Body of pancreas (tissue), 4 donors: ENCODE measurements at regions not wholly inside any gene's neighbourhood (a gene's known extent, or its start where the extent isn't known, plus 50 kb on each side); places are given as distances from the start of the nearest gene placed in this dataset.

Experiments
- ATAC-seq: fragments of 150-250 bp; one replicate; pipeline ENCODE4 v1.9.1; 2016
- DNase-seq, 4 donors: peaks; one replicate each; pipeline ENCODE4 v3.0.0-alpha.2; 2019
- H3K27ac ChIP-seq, 4 donors: fragments of 200-600 bp; sonication (generic); 1 replicate in 3 of 4; 2 replicates in 1 of 4; pipeline versions ENCODE4 v1.5.1 to v1.6.1; 2016 to 2019; ENCODE audit warnings: mild to moderate bottlenecking in 1 of 4, mixed read lengths in 1 of 4, moderate library complexity in 1 of 4
- H3K27me3 ChIP-seq, 2 donors: fragments of 200-600 bp; sonication (generic); one replicate each; pipeline ENCODE4 v1.6.0; 2016; ENCODE audit warnings: mild to moderate bottlenecking in 1 of 2
- H3K36me3 ChIP-seq, 2 donors: fragments of 200-600 bp; sonication (generic); replicated peaks in 1 of 2; 2 replicates each; pipeline ENCODE4 v1.5.1; 2016; ENCODE audit warnings: low read depth in 2 of 2; ENCODE audit not compliant: insufficient read depth in 1 of 2
- H3K4me1 ChIP-seq: fragments of 200-600 bp; sonication (generic); one replicate; pipeline ENCODE4 v1.6.0; 2016
- H3K4me3 ChIP-seq, 2 donors: fragments of 200-600 bp; sonication (generic); 1 replicate in 1 of 2; 2 replicates in 1 of 2; pipeline ENCODE4 v1.5.1; 2016 to 2019
- H3K9me3 ChIP-seq, 3 donors: fragments of 200-600 bp; sonication (generic); 1 replicate in 2 of 3; 2 replicates in 1 of 3; pipeline ENCODE4 v1.5.1; 2016
- POLR2A ChIP-seq, 3 donors: fragments of 450-650 bp; IDR thresholded peaks; one replicate each; pipeline ENCODE4 v1.6.1; 2016; ENCODE audit warnings: antibody characterized with exemption in 3 of 3, mild to moderate bottlenecking in 2 of 3
- WGBS, 2 donors: methylation state at CpG; one replicate each; pipeline ENCODE4 v1.1.5; 2017; 5-methylcytosine and 5-hydroxymethylcytosine counted together
- intact Hi-C: fragments of 100-400 bp; cut with DNase I; formaldehyde crosslinking; loops from one replicate; pipeline ENCODE4 v1.15.1; 2023
- TF ChIP-seq, protein P1 (sequence below), 7 experiments: fragments of 450-650 bp in 4 of 7; fragments of 200-600 bp in 3 of 7; sonication (generic) in 3 of 7; IDR thresholded peaks; one replicate each; pipeline ENCODE4 v1.5.1; 2016 to 2019; ENCODE audit warnings: antibody characterized with exemption in 7 of 7

DNA sequence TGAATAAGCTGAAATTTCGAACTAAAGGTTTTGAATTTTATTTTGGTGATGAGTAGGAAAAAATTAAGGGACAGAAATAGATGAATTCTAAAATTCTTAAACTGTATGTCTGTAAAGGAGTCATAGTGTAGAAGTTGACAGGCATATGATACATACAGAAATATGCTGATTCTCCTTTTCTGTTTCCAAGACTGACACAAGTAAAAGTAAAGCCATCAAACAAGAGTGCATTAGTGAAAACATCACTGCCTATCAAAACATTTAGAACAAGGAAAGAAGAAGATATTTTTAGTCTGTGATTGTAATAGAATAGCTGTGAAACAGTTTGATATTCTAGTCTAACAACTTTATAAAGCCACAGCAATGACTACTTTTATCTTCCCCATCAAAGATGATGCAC is 1318.0 kb upstream of the TENM4 start:
- Histone ChIP-seq H3K9me3 (no peaks in the 10 kb centered on the region), H3K27me3 (no peaks in the 10 kb centered on the region), H3K36me3 (no peaks in the 10 kb centered on the region), H3K4me3 (no peak overlapping the region), H3K4me1 (no peaks in the 10 kb centered on the region), H3K27ac (no peak overlapping the region)
- TF ChIP-seq, protein P1, sequence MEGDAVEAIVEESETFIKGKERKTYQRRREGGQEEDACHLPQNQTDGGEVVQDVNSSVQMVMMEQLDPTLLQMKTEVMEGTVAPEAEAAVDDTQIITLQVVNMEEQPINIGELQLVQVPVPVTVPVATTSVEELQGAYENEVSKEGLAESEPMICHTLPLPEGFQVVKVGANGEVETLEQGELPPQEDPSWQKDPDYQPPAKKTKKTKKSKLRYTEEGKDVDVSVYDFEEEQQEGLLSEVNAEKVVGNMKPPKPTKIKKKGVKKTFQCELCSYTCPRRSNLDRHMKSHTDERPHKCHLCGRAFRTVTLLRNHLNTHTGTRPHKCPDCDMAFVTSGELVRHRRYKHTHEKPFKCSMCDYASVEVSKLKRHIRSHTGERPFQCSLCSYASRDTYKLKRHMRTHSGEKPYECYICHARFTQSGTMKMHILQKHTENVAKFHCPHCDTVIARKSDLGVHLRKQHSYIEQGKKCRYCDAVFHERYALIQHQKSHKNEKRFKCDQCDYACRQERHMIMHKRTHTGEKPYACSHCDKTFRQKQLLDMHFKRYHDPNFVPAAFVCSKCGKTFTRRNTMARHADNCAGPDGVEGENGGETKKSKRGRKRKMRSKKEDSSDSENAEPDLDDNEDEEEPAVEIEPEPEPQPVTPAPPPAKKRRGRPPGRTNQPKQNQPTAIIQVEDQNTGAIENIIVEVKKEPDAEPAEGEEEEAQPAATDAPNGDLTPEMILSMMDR (IDR thresholded peaks at IDR 0.05): no peak
- no peak for TF ChIP-seq POLR2A (IDR thresholded peaks at IDR 0.05)
- WGBS, 2 donors: 30 to 59% methylated on average over 1 of the region's 1 CpG
- intact Hi-C loops: no loop called here
- DNase-seq: no peak
- no peak for ATAC-seq

DNA sequence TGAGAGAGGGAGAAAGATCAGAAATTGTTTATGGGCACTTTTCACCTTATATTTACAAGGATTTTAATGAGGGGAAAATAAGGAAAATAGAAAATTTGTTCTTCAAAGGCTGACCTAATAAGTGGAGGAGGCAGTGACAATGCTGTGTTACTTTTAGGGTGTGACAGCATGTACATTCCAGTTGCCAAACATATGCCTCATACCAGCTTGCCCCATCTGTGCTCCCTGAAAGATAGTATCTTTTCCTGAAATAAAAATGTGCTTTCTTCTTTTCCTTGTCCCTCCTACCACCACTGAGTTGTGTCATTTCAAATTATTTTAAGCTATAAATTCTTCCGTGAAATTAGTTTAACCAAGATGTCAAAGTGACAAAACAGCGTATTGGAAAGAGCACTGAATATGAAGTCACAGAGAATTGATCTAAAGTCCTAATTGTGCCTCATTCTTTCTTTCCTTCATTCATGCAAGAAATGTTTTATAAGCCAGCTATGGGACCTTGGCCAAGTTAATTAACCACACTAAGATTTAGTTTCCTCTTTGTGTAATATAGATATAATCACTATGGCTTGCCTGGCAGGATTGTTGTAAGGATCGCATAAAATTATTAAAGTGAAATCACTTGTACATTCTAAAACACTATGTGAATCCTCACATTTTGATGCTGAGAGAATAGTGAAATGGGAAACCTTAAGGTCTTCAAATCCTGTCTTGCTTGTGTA is 1307.5 kb upstream of the TENM4 start:
- H3K4me1 ChIP-seq: no peaks in the 10 kb centered on the region
- intact Hi-C loops: no loop called here
- H3K4me3 ChIP-seq: no peak overlapping the region
- H3K9me3 ChIP-seq: no peaks in the 10 kb centered on the region
- DNase-seq: no peak
- no peak overlapping the region for H3K27ac ChIP-seq
- WGBS, 2 donors: 69 to 77% methylated on average over 3 of the region's 3 CpGs
- no peak for TF ChIP-seq POLR2A (IDR thresholded peaks at IDR 0.05)
- TF ChIP-seq, protein P1 (IDR thresholded peaks at IDR 0.05): no peak
- H3K27me3 ChIP-seq: no peaks in the 10 kb centered on the region
- ATAC-seq: no peak
- no peaks in the 10 kb centered on the region for H3K36me3 ChIP-seq

DNA sequence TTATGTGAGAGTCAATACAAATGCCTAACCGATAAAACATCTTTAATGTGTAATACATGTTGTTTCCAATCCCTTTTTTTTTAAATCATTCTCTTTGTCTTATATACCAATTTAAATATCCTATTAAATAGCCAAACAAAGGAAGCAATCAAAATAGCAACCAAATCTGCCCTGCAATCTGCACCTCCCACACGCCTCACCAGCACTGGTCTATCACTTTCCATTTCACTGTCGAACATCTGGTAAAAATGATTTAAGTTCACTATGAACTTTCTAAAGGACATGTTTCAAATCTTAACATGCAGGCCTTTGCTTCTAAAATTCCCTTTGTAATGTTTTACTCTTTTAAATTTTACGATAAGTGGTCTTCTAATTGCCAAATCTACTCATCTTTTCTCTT is 1305.5 kb upstream of the TENM4 start:
- Histone ChIP-seq H3K36me3 (no peaks in the 10 kb centered on the region), H3K4me1 (no peaks in the 10 kb centered on the region), H3K4me3 (no peak overlapping the region), H3K27me3 (no peaks in the 10 kb centered on the region), H3K27ac (no peak overlapping the region), H3K9me3 (no peaks in the 10 kb centered on the region)
- 65 to 74% methylated on average over 4 of the region's 4 CpGs for WGBS, 2 donors
- intact Hi-C loops: no loop called here
- no peak for ATAC-seq
- no peak for TF ChIP-seq POLR2A (IDR thresholded peaks at IDR 0.05)
- TF ChIP-seq, protein P1 (IDR thresholded peaks at IDR 0.05): no peak
- no peak for DNase-seq

DNA sequence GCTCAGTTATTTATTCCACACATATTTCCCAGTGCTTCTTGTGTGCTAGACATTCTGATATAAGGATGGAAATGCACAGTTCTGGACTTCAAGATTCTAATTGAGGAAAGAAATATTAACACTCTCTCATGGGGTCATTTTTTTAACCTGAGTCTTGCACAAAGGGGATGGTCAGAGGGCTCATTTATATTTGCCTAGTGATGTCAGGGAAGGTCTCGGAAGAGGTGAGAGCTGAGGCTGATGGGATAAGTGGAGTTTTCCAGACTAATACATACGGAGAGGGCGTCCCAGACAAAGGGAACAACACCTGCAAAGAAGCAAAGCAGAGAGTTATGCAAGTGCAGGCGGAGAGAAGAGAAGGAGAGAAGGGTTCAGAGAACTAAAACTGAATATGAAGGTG is 1304.6 kb upstream of the TENM4 start:
- no peaks in the 10 kb centered on the region for H3K36me3 ChIP-seq
- DNase-seq: no peak
- ATAC-seq: no peak
- no peaks in the 10 kb centered on the region for H3K27me3 ChIP-seq
- WGBS, 2 donors: 65 to 72% methylated on average over 4 of the region's 4 CpGs
- H3K4me1 ChIP-seq: no peaks in the 10 kb centered on the region
- intact Hi-C loops: no loop called here
- no peak overlapping the region for H3K4me3 ChIP-seq
- no peak overlapping the region for H3K27ac ChIP-seq
- H3K9me3 ChIP-seq: no peaks in the 10 kb centered on the region
- TF ChIP-seq, protein P1 (IDR thresholded peaks at IDR 0.05): no peak
- TF ChIP-seq POLR2A (IDR thresholded peaks at IDR 0.05): no peak

DNA sequence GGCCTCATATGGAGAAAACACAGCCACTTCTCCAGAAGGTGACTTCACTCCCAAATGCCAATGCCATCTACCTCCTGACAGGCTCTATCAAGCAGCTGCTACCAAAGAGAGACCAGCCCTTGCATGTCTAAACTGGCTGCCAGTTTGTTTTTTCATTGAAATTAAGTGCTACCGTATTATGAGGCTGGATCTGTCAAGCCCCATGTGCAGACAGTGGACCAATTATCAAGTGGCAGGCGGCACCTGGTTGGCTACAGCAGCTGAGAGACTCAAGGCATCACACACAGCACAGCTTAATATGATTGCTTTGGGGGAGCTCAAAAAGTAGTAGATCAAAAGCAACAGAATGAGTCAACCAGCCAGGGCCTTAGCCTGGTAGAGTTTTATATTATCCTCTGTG is 1293.0 kb upstream of the TENM4 start:
- H3K27me3 ChIP-seq: no peaks in the 10 kb centered on the region
- no peaks in the 10 kb centered on the region for H3K36me3 ChIP-seq
- no peaks in the 10 kb centered on the region for H3K4me1 ChIP-seq
- no peak overlapping the region for H3K27ac ChIP-seq
- TF ChIP-seq POLR2A (IDR thresholded peaks at IDR 0.05): no peak
- TF ChIP-seq, protein P1 (IDR thresholded peaks at IDR 0.05): no peak
- no peak overlapping the region for H3K4me3 ChIP-seq
- intact Hi-C loops: no loop called here
- no peaks in the 10 kb centered on the region for H3K9me3 ChIP-seq
- ATAC-seq: no peak
- no peak for DNase-seq
- WGBS, 2 donors: 79 to 87% methylated on average over 2 of the region's 2 CpGs
